GM18505 (cell line): ENCODE measurements at regions not wholly inside any gene's neighbourhood (a gene's known extent, or its start where the extent isn't known, plus 50 kb on each side); places are given as distances from the start of the nearest gene placed in this dataset.

Experiments used
- ATAC-seq: cut with Tn5 transposase; IDR thresholded peaks from one replicate; pipeline ENCODE4 v1.9.1; 2021; ENCODE audit not compliant: unreplicated experiment
- POLR2A ChIP-seq: IDR thresholded peaks from 4 replicates; pipeline ENCODE4 v1.6.1; 2011; ENCODE audit warnings: borderline replicate concordance; ENCODE audit not compliant: insufficient read depth, insufficient read length; ENCODE audit errors: extremely low read depth

DNA sequence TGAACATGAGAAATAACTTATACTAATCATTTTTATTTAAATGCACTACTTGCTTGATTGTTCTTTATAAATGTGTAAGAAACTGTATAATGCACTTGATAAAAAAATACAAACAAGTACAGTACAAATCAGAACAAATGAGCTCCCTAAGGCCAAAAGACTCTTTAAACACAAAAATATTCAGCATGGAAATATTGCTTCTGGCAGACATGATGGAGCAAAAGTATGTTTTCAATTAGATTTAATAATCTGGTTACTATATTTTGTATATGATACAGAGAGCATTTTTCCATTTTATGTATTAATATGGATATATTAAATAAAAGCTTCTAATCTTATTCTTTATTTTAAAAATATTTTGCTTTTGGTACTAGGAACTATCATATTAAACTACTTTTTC, 800.2 kb upstream of the LRFN5 start:
- no peak for TF ChIP-seq POLR2A
- ATAC-seq: no peak

DNA sequence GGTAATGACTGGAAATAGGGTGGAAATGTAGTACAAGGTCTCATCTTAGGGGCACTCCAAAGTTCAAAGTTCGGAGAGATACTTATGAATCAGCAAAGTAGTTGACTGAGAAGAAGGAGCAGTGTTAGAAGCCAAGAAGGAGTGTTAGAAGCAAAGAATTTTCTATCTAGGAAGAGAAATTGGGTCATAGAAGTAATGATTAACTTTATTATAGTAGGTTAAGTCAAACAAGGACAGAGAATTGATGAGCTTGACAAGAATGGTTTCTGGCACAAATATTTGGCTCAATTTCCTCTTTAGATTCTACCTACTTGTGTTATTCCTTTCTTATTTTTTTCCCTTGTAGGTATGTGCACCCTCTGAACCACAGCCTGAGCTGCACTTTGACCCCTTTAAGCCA, 810.5 kb upstream of the LRFN5 start:
- no peak for TF ChIP-seq POLR2A
- no peak for ATAC-seq

DNA sequence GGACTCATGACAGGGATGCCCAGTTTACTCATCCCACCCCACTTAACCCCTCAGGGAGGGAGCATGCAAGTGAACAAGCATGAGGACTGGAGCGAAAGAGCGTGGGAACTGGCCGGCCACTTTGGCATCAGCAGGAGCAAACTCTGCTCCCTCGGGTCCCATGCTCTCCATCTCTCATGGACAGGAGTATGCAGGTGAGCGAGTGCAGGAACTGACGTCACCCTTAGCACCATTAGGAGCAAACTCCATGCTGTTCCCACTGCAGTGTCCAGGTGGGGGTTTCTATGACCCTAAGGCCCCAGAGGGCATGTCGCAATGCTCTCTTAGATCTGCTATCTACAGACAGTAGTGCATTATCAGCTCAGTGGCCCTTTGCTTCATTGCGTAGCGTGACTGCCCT, 821.8 kb upstream of the LRFN5 start:
- TF ChIP-seq POLR2A: no peak
- no peak for ATAC-seq

DNA sequence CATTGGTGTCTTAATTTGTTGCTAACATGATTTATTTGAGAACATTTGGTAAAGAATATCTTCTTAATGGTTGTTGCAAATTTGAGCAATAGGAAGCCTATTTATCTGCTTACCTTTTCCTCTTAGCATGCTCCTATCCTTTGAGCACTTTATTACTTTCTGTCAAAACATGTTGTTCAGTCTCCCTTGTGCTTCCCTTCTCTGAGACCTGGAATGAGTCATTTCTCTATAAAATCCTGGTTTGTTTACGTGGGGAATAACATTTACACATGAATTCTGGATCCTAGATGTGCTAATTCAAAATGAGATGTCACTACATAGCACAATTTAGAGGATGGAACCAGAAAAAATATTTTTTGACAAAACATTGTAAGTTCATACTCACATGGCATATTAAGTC, 844.0 kb upstream of the LRFN5 start:
- no peak for TF ChIP-seq POLR2A
- ATAC-seq: no peak

DNA sequence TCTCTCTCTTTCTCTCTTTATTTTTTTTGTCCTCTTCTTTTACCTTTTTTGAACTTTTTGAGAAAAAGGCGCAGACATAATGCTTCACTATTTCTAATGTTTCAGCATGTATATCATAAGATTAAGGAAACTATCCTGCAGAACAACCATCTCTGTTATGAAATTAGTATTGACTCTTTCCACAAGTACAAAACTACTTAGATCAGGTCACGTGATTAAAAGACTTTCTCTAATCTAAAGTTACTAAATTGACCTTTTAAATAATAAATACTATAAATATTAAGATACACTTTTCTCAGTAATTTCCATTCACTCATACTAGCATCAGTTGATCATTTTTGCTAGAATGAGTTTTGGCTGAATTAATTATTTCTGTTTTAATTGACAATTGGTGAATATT, 844.5 kb upstream of the LRFN5 start:
- TF ChIP-seq POLR2A: no peak

DNA sequence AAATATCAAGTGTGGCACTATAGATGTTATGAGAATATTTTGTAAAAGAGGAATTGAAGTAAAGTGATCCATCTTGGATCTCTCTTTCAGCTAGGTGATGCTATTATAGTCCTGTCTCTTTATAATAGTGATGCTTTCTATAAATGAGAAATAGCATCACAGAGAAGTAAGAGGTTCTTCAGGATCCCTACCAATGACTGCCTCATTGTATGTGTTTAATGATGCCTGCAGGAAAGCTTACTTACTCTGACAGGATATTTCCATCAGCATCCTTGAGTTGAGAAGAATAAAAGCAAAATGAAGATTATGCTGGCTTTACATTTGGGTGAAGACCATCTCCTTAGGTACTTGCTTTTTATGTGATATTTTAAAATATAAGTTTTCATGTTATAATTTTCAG, 846.0 kb upstream of the LRFN5 start:
- no peak for ATAC-seq
- TF ChIP-seq POLR2A: no peak

More for the DNA sequence above, 844.5 kb upstream of the LRFN5 start:
- no peak for ATAC-seq

DNA sequence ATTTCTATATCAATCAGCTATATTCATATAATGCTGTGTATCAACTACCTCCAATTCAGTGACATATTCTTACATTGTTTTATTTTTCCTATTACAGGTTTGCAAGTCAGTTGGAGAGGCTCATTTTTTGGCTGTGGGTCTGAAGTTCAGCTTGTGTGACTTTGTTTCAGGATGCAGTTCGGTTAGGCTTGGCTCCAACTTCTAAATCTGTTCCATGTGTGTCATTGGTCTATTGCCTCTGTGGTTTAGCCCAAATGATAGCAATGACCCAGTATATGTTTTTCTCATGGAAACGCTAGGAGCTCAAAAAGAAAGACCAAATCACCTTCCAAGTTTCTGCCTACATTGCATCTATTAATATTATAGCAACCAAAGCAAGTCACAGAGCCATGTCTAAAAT, 848.6 kb upstream of the LRFN5 start:
- no peak for TF ChIP-seq POLR2A
- no peak for ATAC-seq

DNA sequence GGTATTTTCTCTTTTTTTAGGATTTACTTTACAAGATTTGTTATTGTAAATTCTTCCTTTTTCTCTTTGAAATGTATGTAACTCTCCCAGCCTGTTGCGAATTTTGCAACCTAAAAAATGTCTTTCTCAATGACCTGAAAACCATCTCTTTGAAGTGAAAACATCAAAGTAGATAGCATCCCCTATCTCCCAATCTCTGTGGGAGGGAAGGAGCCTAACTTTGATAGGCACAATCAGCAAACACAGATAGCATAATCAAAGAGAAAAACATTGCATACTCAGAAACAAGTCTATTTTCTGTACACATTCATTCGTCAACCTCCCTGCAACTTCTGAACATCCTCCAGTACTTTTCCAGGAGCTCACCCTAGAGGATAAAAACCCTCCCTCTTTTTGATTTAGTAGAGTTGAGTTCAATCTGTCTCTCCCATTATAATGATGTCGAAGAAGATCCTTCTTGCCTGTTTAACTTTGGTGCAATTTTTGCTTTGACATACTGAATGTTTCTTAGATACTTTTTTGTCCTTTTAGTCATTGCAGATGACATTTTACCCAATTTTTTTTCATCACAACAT, 849.2 kb upstream of the LRFN5 start:
- TF ChIP-seq POLR2A: no peak
- ATAC-seq: no peak

DNA sequence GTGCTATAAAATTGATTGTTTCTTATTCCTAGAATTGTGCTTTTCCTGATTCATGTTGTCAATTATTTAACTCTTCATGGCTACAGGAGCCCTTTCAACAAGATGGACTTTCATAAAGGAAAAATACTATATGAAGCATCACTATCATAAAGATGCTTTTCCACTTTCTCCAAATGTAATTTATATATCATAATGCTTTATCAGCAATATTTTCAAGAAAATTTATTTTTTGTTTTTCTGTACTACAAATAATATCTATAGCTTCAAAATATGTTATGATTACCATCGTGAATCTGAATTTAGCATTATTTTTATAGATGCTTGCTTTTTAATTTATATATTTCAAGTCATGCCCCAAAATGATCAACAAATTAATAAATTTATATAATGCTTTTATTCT, 873.5 kb upstream of the LRFN5 start:
- ATAC-seq: no peak
- TF ChIP-seq POLR2A: no peak

DNA sequence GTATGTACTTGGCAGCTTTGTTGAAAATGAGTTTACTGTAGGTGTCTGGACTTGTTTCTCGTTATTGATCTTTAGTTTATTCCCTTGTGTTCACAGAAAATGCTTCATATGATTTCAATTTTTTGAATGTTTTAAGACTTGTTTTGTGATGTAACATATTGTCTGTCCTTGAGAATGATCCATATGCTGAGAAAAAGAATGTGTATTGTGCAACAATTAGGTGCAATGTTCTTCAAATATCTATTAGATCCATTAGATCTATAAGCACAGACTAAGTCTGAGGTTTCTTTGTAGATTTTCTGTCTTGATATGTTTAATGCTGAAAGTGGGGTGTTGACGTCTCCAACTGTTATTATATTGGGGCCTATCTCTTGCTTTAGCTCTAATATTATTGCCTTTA, 879.6 kb upstream of the LRFN5 start:
- no peak for TF ChIP-seq POLR2A

DNA sequence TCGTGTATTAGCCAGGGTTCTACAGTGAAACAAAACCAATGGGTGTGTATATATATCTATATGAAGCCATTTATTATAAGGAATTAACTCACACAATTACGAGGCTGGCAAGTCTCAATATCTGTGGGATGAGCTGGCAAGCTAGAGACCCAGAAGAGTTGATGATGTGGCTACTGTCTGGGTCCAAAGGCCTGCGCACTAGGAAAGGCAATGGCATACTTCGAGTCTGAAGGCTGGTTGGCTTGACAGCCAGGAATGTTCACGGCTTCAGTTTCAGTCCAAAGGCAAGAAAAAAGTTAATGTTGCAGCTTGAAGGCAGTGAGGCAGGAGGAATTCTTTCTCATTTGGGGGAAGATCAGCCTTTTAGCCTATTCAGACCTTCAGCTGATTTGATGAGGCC, 893.3 kb upstream of the LRFN5 start:
- TF ChIP-seq POLR2A: no peak
- ATAC-seq: no peak

More for the DNA sequence above, 879.6 kb upstream of the LRFN5 start:
- ATAC-seq: no peak

DNA sequence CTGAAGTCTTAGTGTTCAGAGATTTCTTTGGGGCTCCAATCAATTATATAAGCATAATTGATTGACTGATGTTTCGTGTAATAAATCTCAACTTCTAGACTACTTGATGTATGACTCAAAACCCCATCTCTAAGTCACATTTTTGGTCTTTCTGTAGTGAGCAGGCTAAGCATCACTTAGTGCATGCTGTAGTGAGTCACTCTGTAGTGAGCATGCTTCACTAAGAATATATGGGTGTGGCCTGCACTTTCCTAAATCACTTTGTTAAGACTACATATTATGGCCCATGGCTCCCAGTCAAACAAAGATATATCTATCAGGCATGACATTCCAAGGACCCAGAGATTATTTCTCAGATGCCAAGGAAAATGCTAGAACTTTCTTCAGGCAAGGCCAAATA, 909.4 kb upstream of the LRFN5 start:
- TF ChIP-seq POLR2A: no peak
- no peak for ATAC-seq

DNA sequence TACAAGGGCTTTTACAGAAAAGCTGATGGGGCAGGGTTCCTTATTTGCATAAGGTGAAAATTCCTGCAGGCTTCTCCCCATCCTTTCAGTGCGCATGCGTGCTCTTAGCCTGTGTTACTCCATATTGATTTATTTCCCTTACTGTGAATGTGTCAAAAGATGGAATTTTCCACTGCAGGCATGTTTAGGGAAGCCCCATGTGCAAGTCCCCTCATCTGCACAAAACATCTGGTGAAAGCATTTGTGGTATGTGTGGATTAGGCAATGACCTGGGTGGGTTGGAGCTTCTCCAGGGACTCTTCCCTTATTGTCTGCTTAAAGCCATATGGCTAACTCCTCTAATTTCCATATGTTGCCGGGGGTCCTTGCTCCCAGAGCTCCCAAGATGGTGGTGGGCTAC, 912.7 kb upstream of the LRFN5 start:
- no peak for TF ChIP-seq POLR2A
- no peak for ATAC-seq

DNA sequence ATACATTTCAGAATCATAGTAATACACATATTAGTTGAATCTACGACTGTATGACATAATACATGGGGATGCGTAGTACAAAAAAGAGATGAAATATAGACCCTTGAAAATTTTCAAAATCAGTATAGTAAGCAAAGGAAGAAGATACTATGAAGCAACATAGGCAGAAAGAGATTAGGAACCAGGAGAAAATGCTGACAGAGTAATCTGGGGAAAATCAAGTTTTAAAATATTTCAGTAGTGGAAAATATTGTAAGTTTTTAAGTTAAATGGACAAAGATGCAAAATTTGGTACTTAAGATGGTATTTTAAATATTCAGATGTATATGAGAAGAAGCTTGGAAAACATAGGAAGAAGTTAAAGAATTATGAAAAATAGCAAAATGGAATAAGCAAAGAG, 915.6 kb upstream of the LRFN5 start:
- no peak for ATAC-seq
- TF ChIP-seq POLR2A: no peak

DNA sequence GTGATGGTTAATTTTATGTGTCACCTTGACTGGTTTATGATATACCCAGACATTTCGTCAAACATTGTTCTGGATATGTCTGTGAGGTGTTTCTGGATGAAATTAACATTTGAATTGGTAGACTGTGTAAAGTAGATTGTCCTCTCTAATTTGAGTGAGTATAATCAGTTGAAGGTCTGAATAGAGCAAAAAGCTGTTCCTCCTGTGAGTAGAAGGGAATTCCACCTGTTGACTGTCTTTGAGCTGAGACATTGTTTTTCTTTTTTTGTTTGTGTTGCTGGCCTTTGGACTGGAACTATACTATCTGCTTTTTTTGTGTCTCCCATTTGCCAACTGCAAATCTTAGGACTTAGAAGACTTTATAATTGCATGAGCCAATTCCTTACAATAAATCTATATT, 920.9 kb upstream of the LRFN5 start:
- no peak for ATAC-seq
- TF ChIP-seq POLR2A: no peak
